ENCODE measurements at regions not wholly inside any gene's neighbourhood (a gene's known extent, or its start where the extent isn't known, plus 50 kb on each side); places are given as distances from the start of the nearest gene placed in this dataset.

GRCh38 chr1:219318826-219319225 is 145.1 kb downstream of the LYPLAL1 start:
- no peak for DNase-seq
- no peak overlapping the region for H3K4me3 ChIP-seq
- peaks cover 12% of the 10 kb centered on the region for H3K4me1 ChIP-seq (replicated peaks; ENCODE audit: insufficient read depth)
- H4K20me1 ChIP-seq (ENCODE audit: insufficient read depth) = no peaks in the 10 kb centered on the region
- H3K27me3 ChIP-seq (ENCODE audit: insufficient read depth, low read depth) = no peaks in the 10 kb centered on the region
- intact Hi-C loops (cut with micrococcal nuclease; ENCODE audit: unreplicated experiment) = loop anchor here (10.0 kb wide), 1 partner anchor 984 kb away; no protein-coding TSS in a partner anchor
- ChIA-PET CTCF (no interaction called here), POLR2A (ENCODE audit: unreplicated experiment) (no interaction called here)
- no peaks in the 10 kb centered on the region for H3K9me2 ChIP-seq (ENCODE audit: insufficient read depth)
- H3K9me3 ChIP-seq (ENCODE audit: insufficient read depth, low read depth) = no peaks in the 10 kb centered on the region
- no peaks in the 10 kb centered on the region for H3K36me3 ChIP-seq (ENCODE audit: low read depth)
- no peak overlapping the region for H3K4me2 ChIP-seq
- peaks cover under 1% of the 10 kb centered on the region; the same call in 1 of the 2 replicates for H3F3A ChIP-seq (ENCODE audit: insufficient read depth, low read depth)
- no TSS peak for BruUV-seq (replicated peaks)
- H3K27ac ChIP-seq = no peak overlapping the region
- no peak for TF ChIP-seq CTCF (conservative IDR thresholded peaks at IDR 0.05)
- TF ChIP-seq EZH2 (IDR thresholded peaks at IDR 0.05; ENCODE audit: low read depth) = no peak
- no peaks in the 10 kb centered on the region for H3K79me2 ChIP-seq (ENCODE audit: low read depth)
- no peak overlapping the region for H2AFZ ChIP-seq

GRCh38 chr1:219317762-219318353 is 144.2 kb downstream of the LYPLAL1 start:
- no peak for TF ChIP-seq EZH2 (IDR thresholded peaks at IDR 0.05; ENCODE audit: low read depth)
- TF ChIP-seq CTCF (conservative IDR thresholded peaks at IDR 0.05) = no peak
- BruUV-seq (replicated peaks) = no TSS peak

GRCh38 chr1:219316066-219316465 is 142.4 kb downstream of the LYPLAL1 start:
- CTCF ChIA-PET = no interaction called here
- Histone ChIP-seq H4K20me1 (ENCODE audit: insufficient read depth) (no peaks in the 10 kb centered on the region), H3K27me3 (ENCODE audit: insufficient read depth, low read depth) (no peaks in the 10 kb centered on the region), H3K9me2 (ENCODE audit: insufficient read depth) (no peaks in the 10 kb centered on the region), H3K4me2 (no peak overlapping the region), H3K27ac (no peak overlapping the region), H3K9me3 (ENCODE audit: insufficient read depth, low read depth) (no peaks in the 10 kb centered on the region), H3K4me3 (no peak overlapping the region), H3F3A (ENCODE audit: insufficient read depth, low read depth) (no peaks in the 10 kb centered on the region), H2AFZ (no peak overlapping the region), H3K4me1 (replicated peaks; ENCODE audit: insufficient read depth) (no peaks in the 10 kb centered on the region), H3K36me3 (ENCODE audit: low read depth) (no peaks in the 10 kb centered on the region), H3K79me2 (ENCODE audit: low read depth) (no peaks in the 10 kb centered on the region)
- no peak for TF ChIP-seq EZH2 (IDR thresholded peaks at IDR 0.05; ENCODE audit: low read depth)
- no peak for TF ChIP-seq CTCF (conservative IDR thresholded peaks at IDR 0.05)
- DNase-seq = no peak
- POLR2A ChIA-PET (ENCODE audit: unreplicated experiment) = no interaction called here
- BruUV-seq (replicated peaks) = no TSS peak
- intact Hi-C loops (cut with micrococcal nuclease; ENCODE audit: unreplicated experiment) = loop anchor here (10.0 kb wide), 1 partner anchor 981 kb away; no protein-coding TSS in a partner anchor

More at GRCh38 chr1:219317762-219318353, 144.2 kb downstream of the LYPLAL1 start:
- H3K27me3 ChIP-seq (ENCODE audit: insufficient read depth, low read depth) = no peaks in the 10 kb centered on the region
- H3K79me2 ChIP-seq (ENCODE audit: low read depth) = no peaks in the 10 kb centered on the region
- H3K4me2 ChIP-seq = no peak overlapping the region
- H3K9me2 ChIP-seq (ENCODE audit: insufficient read depth) = no peaks in the 10 kb centered on the region
- DNase-seq = no peak
- no peak overlapping the region for H3K4me3 ChIP-seq
- H4K20me1 ChIP-seq (ENCODE audit: insufficient read depth) = no peaks in the 10 kb centered on the region
- H3F3A ChIP-seq (ENCODE audit: insufficient read depth, low read depth) = no peaks in the 10 kb centered on the region
- H3K9me3 ChIP-seq (ENCODE audit: insufficient read depth, low read depth) = no peaks in the 10 kb centered on the region
- no peak overlapping the region for H3K27ac ChIP-seq
- ChIA-PET CTCF (no interaction called here), POLR2A (ENCODE audit: unreplicated experiment) (no interaction called here)
- intact Hi-C loops (cut with micrococcal nuclease; ENCODE audit: unreplicated experiment) = loop anchor here (10.0 kb wide), 1 partner anchor 983 kb away; no protein-coding TSS in a partner anchor
- no peaks in the 10 kb centered on the region for H3K36me3 ChIP-seq (ENCODE audit: low read depth)
- peaks cover 4% of the 10 kb centered on the region; the same call in 1 of the 2 replicates for H3K4me1 ChIP-seq (replicated peaks; ENCODE audit: insufficient read depth)
- H2AFZ ChIP-seq = no peak overlapping the region
